ENCODE measurements at regions not wholly inside any gene's neighbourhood (a gene's known extent, or its start where the extent isn't known, plus 50 kb on each side); places are given as distances from the start of the nearest gene placed in this dataset.

- TF ChIP-seq, protein P1, sequence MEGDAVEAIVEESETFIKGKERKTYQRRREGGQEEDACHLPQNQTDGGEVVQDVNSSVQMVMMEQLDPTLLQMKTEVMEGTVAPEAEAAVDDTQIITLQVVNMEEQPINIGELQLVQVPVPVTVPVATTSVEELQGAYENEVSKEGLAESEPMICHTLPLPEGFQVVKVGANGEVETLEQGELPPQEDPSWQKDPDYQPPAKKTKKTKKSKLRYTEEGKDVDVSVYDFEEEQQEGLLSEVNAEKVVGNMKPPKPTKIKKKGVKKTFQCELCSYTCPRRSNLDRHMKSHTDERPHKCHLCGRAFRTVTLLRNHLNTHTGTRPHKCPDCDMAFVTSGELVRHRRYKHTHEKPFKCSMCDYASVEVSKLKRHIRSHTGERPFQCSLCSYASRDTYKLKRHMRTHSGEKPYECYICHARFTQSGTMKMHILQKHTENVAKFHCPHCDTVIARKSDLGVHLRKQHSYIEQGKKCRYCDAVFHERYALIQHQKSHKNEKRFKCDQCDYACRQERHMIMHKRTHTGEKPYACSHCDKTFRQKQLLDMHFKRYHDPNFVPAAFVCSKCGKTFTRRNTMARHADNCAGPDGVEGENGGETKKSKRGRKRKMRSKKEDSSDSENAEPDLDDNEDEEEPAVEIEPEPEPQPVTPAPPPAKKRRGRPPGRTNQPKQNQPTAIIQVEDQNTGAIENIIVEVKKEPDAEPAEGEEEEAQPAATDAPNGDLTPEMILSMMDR (IDR thresholded peaks at IDR 0.05) = no peak
- TF ChIP-seq POLR2A (IDR thresholded peaks at IDR 0.05) = no peak
- no peak for TF ChIP-seq POLR2AphosphoS5 (IDR thresholded peaks at IDR 0.05)
- TF ChIP-seq EP300 (IDR thresholded peaks at IDR 0.05) = no peak
These were observed 56.5 kb upstream of the BCAT1 start for GRCh38 chr12:25005376-25005775.
